Ectodermal cell (in vitro differentiated cells): ENCODE measurements at regions not wholly inside any gene's neighbourhood (a gene's known extent, or its start where the extent isn't known, plus 50 kb on each side); places are given as distances from the start of the nearest gene placed in this dataset.
"Not testable (repeated sequence)": the region's sequence is repeated elsewhere in the genome, so short reads cannot be mapped to it uniquely, and the experiment has no call there.

ENCODE experiments used
- H3K27ac ChIP-seq: 2 replicates; pipeline ENCODE4 v1.7.0; 2013; ENCODE audit warnings: mild to moderate bottlenecking, low read depth, low read length; ENCODE audit not compliant: insufficient read depth, poor library complexity, severe bottlenecking
- H3K27me3 ChIP-seq: 2 replicates; pipeline ENCODE4 v1.7.0; 2013; ENCODE audit warnings: mild to moderate bottlenecking, low read length; ENCODE audit not compliant: insufficient read depth, control insufficient read depth, poor library complexity, severe bottlenecking
- H3K36me3 ChIP-seq: one replicate; pipeline ENCODE4 v1.7.0; 2013; ENCODE audit warnings: low read length; ENCODE audit not compliant: control insufficient read depth, insufficient read depth
- H3K4me1 ChIP-seq: one replicate; pipeline ENCODE4 v1.7.0; 2013; ENCODE audit warnings: low read length; ENCODE audit not compliant: control insufficient read depth, insufficient read depth
- H3K4me3 ChIP-seq: 2 replicates; pipeline ENCODE4 v1.7.0; 2013; ENCODE audit warnings: low read depth, low read length, control low read depth; ENCODE audit not compliant: insufficient read depth
- H3K9me3 ChIP-seq: 2 replicates; pipeline ENCODE4 v1.7.0; 2013; ENCODE audit warnings: mild to moderate bottlenecking, low read length, moderate library complexity; ENCODE audit not compliant: control insufficient read depth
- WGBS, 2 experiments: methylation state at CpG; one replicate each; pipeline ENCODE4 v1.1.7; 2013; ENCODE audit warnings: missing lambda C conversion rate in 2 of 2; 5-methylcytosine and 5-hydroxymethylcytosine counted together

GRCh38 chr1:200258447-200259375 lies 151.1 kb downstream of the ZNF281 start:
- H3K36me3 ChIP-seq = no peaks in the 10 kb centered on the region
- H3K9me3 ChIP-seq = no peaks in the 10 kb centered on the region
- H3K4me1 ChIP-seq = no peaks in the 10 kb centered on the region
- H3K27ac ChIP-seq = no peak overlapping the region
- no peaks in the 10 kb centered on the region for H3K27me3 ChIP-seq
- H3K4me3 ChIP-seq = no peak overlapping the region
- WGBS, 2 experiments = 93 to 94% methylated on average over 6 to 10 of the region's 10 CpGs

DNA sequence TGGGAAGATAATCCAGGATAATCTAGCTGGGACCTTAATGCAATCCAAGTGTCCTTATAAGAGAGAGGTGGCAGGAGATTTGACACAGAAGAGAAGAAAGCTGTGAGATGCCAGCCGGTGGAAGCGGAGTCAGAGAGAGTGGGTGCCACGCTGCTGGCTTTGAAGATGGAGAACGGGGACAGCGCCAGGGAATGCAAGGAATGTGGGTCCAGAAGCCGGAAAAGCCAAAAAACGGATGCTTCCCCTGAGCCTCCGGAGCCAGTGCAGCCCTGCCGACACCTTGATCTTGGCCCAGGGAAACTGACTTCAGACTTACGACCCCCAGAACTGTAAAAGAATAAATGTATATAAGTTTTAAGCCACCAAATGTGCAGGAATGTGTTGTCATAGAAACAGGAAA lies 152.6 kb downstream of the ZNF281 start:
- 86 to 92% methylated on average over 10 of the region's 10 CpGs for WGBS, 2 experiments
- H3K36me3 ChIP-seq = no peaks in the 10 kb centered on the region

DNA sequence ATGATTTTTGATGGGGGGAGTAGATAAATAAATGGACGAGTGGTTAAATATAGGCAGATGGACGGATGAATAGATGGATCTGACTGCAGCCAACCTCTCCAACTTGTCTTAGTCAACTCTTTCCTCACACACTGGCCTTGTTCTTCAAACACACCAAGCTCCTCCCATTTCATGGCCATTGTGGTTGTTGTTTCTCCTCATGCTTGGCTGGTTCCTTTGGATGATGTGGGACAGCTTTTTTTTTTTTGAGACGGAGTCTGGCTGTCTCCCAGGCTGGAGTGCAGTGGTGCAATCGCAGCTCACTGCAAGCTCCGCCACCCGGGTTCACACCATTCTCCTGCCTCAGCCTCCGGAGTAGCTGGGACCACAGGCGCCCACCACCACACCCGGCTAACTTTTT lies 155.2 kb downstream of the ZNF281 start:
- H3K4me3 ChIP-seq, H3K27ac ChIP-seq, H3K27me3 ChIP-seq, H3K9me3 ChIP-seq, H3K36me3 ChIP-seq, H3K4me1 ChIP-seq: not testable (repeated sequence)
- WGBS, 2 experiments = 93 to 95% methylated on average over 9 of the region's 9 CpGs

More for the DNA sequence above, 152.6 kb downstream of the ZNF281 start:
- H3K4me3 ChIP-seq = no peak overlapping the region
- H3K27ac ChIP-seq = no peak overlapping the region
- no peaks in the 10 kb centered on the region for H3K4me1 ChIP-seq
- H3K9me3 ChIP-seq = no peaks in the 10 kb centered on the region
- no peaks in the 10 kb centered on the region for H3K27me3 ChIP-seq

- 93 to 97% methylated on average over 5 to 6 of the region's 7 CpGs for WGBS, 2 experiments
- H3K9me3 ChIP-seq = no peaks in the 10 kb centered on the region
- H3K4me3 ChIP-seq = no peak overlapping the region
- H3K27ac ChIP-seq = no peak overlapping the region
- no peaks in the 10 kb centered on the region for H3K27me3 ChIP-seq
- no peaks in the 10 kb centered on the region for H3K4me1 ChIP-seq
- H3K36me3 ChIP-seq = no peaks in the 10 kb centered on the region
Observed at GRCh38 chr1:200253774-200254495, 155.9 kb downstream of the ZNF281 start.

DNA sequence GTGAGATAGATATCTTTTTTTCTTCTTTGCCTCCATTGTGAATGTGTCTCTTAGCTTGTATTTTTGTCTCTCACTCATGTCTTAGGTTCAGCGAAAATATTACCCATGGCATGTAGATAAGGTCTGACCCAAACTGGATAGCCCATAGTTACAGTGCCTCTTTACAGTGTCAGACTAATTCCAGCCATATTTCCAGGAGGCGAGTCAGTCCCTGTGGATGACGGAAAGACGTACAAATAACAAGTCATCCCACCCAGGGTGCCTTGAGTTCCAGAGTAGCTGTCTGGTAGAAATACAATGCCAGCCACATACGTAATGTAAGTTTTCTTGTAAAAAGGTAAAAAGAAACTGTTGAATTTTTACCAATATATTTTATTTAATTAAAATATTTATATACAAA lies 157.3 kb downstream of the ZNF281 start:
- WGBS, 2 experiments = 95 to 99% methylated on average over 4 of the region's 5 CpGs
- no peaks in the 10 kb centered on the region for H3K9me3 ChIP-seq
- no peaks in the 10 kb centered on the region for H3K36me3 ChIP-seq
- H3K27ac ChIP-seq = no peak overlapping the region
- no peak overlapping the region for H3K4me3 ChIP-seq
- no peaks in the 10 kb centered on the region for H3K4me1 ChIP-seq
- H3K27me3 ChIP-seq = no peaks in the 10 kb centered on the region

DNA sequence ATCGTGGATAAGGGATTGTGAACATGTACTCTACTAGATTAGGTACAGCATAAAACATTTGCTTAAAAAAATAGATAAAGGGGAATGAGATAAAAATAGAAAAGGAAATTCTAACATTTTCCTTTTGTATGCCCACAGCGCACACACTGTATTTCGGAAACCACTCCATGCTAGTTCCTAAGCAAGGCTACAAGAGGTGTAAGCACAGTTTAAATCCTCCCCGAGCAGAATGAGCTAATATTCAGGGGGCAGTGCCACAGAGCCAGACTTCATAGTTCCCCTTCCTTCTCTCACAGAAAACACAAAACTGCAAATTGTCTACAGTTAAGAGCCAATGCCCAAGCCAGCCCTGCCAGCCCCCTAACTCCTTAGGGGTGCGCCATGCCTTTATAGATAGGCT lies 159.4 kb downstream of the ZNF281 start:
- H3K4me1 ChIP-seq = no peaks in the 10 kb centered on the region
- no peak overlapping the region for H3K27ac ChIP-seq
- no peaks in the 10 kb centered on the region for H3K27me3 ChIP-seq
- H3K4me3 ChIP-seq = no peak overlapping the region
- no peaks in the 10 kb centered on the region for H3K36me3 ChIP-seq
- 90 to 91% methylated on average over 5 of the region's 5 CpGs for WGBS, 2 experiments
- no peaks in the 10 kb centered on the region for H3K9me3 ChIP-seq

GRCh38 chr1:200248541-200248940 lies 161.3 kb downstream of the ZNF281 start:
- H3K9me3 ChIP-seq = no peaks in the 10 kb centered on the region
- H3K4me1 ChIP-seq = no peaks in the 10 kb centered on the region
- WGBS, 2 experiments = 93 to 95% methylated on average over 8 of the region's 8 CpGs
- no peaks in the 10 kb centered on the region for H3K36me3 ChIP-seq
- H3K27ac ChIP-seq = no peak overlapping the region
- H3K27me3 ChIP-seq = no peaks in the 10 kb centered on the region
- H3K4me3 ChIP-seq = no peak overlapping the region

DNA sequence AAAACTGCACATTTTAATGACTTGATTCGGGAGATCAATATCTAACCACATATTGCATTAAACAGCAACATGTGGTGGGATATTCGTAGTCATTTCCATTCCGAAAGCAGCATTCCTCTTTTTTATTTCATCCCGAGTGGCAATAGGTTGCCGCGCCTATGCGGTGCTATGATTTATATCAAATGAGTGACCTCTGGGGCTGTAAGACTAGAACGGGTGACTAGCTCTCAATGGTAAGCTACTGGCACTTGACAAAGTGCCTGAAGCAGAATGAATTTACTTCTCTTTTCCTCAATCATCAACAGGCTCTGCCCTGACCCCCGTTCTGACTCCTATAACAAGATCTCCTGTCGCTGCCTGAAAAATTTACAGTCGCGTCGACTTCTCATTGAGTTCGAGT lies 162.3 kb downstream of the ZNF281 start:
- Histone ChIP-seq H3K4me3 (no peak overlapping the region), H3K9me3 (no peaks in the 10 kb centered on the region), H3K4me1 (peaks cover 2% of the 10 kb centered on the region), H3K36me3 (no peaks in the 10 kb centered on the region), H3K27ac (no peak overlapping the region), H3K27me3 (no peaks in the 10 kb centered on the region)
- 90 to 93% methylated on average over 14 of the region's 14 CpGs for WGBS, 2 experiments

DNA sequence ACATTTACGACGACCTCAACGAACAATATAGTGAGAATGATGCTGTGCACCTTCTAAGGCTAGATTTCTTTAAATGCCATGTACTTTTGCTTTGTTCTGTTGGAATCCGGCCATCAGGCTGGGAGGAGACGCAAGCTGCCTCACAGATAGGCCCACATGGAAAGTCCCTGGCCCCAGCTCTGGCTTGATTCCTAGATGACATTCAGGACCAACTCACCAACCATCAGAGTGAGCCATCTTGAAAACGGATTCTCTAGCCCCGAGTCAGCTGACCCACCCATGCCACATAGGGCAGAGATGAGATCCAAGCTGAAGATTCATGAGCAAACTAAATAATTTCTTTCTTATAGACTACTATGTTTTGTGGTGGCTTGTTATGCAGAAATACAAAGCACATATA lies 164.4 kb downstream of the ZNF281 start:
- Histone ChIP-seq H3K9me3 (no peaks in the 10 kb centered on the region), H3K4me3 (no peak overlapping the region), H3K36me3 (no peaks in the 10 kb centered on the region), H3K27me3 (no peaks in the 10 kb centered on the region), H3K4me1 (peaks cover 4% of the 10 kb centered on the region), H3K27ac (no peak overlapping the region)
- WGBS, 2 experiments = 88 to 94% methylated on average over 7 of the region's 7 CpGs

DNA sequence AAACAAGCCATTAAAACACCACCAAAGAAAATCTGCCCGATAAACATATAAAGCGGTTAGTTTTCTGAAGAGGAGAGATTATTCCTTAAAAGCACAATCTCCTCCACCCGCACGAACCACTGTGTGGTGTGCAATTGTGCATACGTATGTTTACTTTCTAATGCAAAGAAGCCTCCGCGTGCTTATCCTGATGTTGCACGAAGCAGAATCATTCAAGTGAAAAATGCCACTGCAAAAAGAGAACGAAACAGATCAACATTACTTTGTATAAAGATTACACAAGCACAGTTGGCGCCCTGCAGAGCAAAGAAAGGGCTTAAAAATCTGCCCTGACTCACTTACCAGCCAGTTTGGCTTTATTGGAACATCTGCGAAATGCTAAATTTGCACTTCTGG lies 166.8 kb downstream of the ZNF281 start:
- Histone ChIP-seq H3K4me3 (no peak overlapping the region), H3K4me1 (peaks cover 4% of the 10 kb centered on the region), H3K27me3 (no peaks in the 10 kb centered on the region), H3K9me3 (no peaks in the 10 kb centered on the region), H3K27ac (peak overlapping the region; percentile 68), H3K36me3 (no peaks in the 10 kb centered on the region)
- WGBS, 2 experiments = 79 to 83% methylated on average over 11 of the region's 11 CpGs
